Hepatocyte (in vitro differentiated cells): ENCODE measurements at regions not wholly inside any gene's neighbourhood (a gene's known extent, or its start where the extent isn't known, plus 50 kb on each side); places are given as distances from the start of the nearest gene placed in this dataset.

Experiments
- CTCF ChIP-seq: fragments of 200-600 bp; sonication (generic); IDR thresholded peaks from 2 replicates; pipeline ENCODE4 v1.5.1; 2016; ENCODE audit warnings: antibody characterized with exemption, mild to moderate bottlenecking; ENCODE audit not compliant: poor library complexity
- EZH2 ChIP-seq: fragments of 200-600 bp; sonication (generic); IDR thresholded peaks from 2 replicates; pipeline ENCODE4 v1.6.1; 2016; ENCODE audit warnings: antibody characterized with exemption, mild to moderate bottlenecking, borderline replicate concordance

- no peak for TF ChIP-seq CTCF
- TF ChIP-seq EZH2, result no peak
These were observed 60.1 kb upstream of the TRABD2B start for GRCh38 chr1:48057249-48057648.
